BE2C (cell line): ENCODE measurements at regions not wholly inside any gene's neighbourhood (a gene's known extent, or its start where the extent isn't known, plus 50 kb on each side); places are given as distances from the start of the nearest gene placed in this dataset.

Experiments
- DNase-seq: peaks from one replicate; pipeline ENCODE4 v3.0.0-alpha.2; 2020
- H3K27me3 ChIP-seq: fragments of 250-450 bp; sonication (Bioruptor Pico); 2 replicates; pipeline ENCODE4 v1.5.1; 2020; ENCODE audit warnings: mild to moderate bottlenecking
- H3K36me3 ChIP-seq: fragments of 250-450 bp; sonication (Bioruptor Pico); 2 replicates; pipeline ENCODE4 v1.5.1; 2020; ENCODE audit warnings: mild to moderate bottlenecking
- H3K4me1 ChIP-seq: fragments of 250-450 bp; sonication (Bioruptor Pico); 2 replicates; pipeline ENCODE4 v1.5.1; 2020
- H3K4me3 ChIP-seq: 2 replicates; pipeline ENCODE4 v1.5.1; 2011; ENCODE audit warnings: low read depth, low read length
- H3K9me3 ChIP-seq: fragments of 250-450 bp; sonication (Bioruptor Pico); 2 replicates; pipeline ENCODE4 v1.5.1; 2020
- TF ChIP-seq, protein P1 (sequence below): IDR thresholded peaks from 2 replicates; pipeline ENCODE4 v1.5.1; 2012; ENCODE audit warnings: mild to moderate bottlenecking, low read depth, low read length

DNA sequence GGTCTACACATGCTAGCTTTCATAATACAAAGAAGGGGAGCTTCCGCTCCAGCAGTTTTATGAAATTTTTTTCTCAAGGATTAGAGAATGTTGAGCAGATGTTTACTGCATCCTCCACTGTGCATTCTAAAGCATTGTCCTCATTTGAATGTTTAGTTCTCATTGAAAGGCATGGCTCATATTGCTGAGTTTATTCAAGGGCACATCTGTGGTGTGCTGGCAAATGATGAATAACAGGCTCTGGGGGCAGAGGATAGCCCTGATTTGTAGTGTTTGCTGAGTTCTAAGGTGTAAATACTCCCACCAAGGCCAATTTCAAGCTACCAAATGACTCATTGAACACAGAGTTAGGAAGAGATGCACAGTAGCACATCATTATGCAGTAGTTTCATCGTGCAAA, 303.2 kb upstream of the FAM78B start:
- Histone ChIP-seq H3K36me3 (no peaks in the 10 kb centered on the region), H3K4me1 (no peaks in the 10 kb centered on the region), H3K27me3 (no peaks in the 10 kb centered on the region), H3K4me3 (no peak overlapping the region), H3K9me3 (no peaks in the 10 kb centered on the region)
- TF ChIP-seq, protein P1, sequence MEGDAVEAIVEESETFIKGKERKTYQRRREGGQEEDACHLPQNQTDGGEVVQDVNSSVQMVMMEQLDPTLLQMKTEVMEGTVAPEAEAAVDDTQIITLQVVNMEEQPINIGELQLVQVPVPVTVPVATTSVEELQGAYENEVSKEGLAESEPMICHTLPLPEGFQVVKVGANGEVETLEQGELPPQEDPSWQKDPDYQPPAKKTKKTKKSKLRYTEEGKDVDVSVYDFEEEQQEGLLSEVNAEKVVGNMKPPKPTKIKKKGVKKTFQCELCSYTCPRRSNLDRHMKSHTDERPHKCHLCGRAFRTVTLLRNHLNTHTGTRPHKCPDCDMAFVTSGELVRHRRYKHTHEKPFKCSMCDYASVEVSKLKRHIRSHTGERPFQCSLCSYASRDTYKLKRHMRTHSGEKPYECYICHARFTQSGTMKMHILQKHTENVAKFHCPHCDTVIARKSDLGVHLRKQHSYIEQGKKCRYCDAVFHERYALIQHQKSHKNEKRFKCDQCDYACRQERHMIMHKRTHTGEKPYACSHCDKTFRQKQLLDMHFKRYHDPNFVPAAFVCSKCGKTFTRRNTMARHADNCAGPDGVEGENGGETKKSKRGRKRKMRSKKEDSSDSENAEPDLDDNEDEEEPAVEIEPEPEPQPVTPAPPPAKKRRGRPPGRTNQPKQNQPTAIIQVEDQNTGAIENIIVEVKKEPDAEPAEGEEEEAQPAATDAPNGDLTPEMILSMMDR, result no peak
- DNase-seq, result no peak

DNA sequence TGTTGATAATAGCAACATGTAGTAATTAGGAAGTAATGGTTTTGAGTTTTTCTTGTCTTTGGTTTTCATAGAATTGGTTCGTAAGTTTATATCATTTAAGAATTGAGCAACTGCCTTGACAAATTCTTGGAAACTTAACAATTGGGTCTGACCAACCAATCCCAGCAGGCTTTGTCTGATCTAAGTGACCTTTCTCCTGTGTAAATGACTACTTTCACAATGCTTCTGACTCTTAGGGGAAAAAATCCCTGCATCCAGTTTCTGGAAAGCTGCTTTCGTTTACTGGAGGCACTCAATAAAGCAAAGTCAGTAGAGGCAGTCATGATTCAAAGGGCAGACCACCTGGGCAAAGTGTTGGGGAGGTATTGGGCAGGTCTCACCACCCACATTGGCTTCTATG, 303.6 kb upstream of the FAM78B start:
- Histone ChIP-seq H3K4me1 (no peaks in the 10 kb centered on the region), H3K4me3 (no peak overlapping the region), H3K36me3 (no peaks in the 10 kb centered on the region), H3K27me3 (no peaks in the 10 kb centered on the region), H3K9me3 (no peaks in the 10 kb centered on the region)
- TF ChIP-seq, protein P1, result no peak
- no peak for DNase-seq

DNA sequence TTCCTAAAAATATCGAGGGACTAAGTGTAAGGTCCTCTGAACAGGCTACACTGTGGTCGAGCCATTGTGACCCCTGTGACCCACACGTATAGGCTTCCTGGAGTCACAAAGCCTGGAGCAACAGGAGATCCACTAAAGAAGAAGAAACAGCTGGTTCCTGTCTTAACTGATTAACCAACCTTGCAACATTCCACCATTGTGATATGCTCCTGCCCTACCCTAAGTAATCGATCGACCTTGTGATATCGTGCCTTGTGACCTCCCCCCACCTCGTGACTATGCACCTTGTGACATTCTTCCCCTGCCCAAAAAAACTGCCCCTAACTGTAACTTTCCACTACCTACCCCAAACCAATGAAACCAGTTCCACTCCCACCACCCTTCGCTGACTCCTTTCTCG, 304.6 kb upstream of the FAM78B start:
- TF ChIP-seq, protein P1, result no peak
- Histone ChIP-seq H3K4me3 (no peak overlapping the region), H3K4me1 (no peaks in the 10 kb centered on the region), H3K27me3 (peaks cover 3% of the 10 kb centered on the region; the same call in 1 of the 2 replicates), H3K36me3 (no peaks in the 10 kb centered on the region), H3K9me3 (no peaks in the 10 kb centered on the region)
- DNase-seq, result no peak

DNA sequence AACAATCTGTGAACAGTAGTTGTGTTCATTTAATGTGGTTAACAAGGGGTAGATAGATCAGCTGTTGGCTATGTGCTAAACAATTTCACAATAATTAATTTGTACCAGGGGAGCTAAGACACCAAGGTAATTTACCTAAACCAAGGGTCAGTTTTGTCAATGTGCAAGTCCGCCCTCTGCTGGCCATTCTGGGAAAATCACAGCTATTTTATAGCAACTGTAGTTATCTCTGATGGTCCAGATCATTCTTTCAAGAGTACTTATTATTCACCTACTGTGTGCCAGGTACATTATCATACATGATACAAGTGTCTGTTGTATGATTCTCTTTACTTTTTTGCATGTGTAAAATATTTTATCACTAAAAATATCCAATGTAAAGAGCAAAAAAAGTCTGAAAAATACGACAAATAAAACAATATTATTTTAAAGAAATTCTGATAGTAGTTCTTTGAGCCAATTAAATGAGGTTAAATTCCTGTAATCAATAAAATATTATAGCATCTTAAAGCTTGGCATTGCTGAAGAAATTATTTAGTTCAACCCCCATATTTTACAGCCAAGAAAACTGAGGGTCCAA, 312.3 kb upstream of the FAM78B start:
- DNase-seq, result peak; percentile 57
- H3K4me1 ChIP-seq, result no peaks in the 10 kb centered on the region
- no peaks in the 10 kb centered on the region for H3K36me3 ChIP-seq
- no peaks in the 10 kb centered on the region for H3K9me3 ChIP-seq
- peaks cover 23% of the 10 kb centered on the region for H3K27me3 ChIP-seq
- TF ChIP-seq, protein P1, result peak; percentile 77
- H3K4me3 ChIP-seq, result no peak overlapping the region

DNA sequence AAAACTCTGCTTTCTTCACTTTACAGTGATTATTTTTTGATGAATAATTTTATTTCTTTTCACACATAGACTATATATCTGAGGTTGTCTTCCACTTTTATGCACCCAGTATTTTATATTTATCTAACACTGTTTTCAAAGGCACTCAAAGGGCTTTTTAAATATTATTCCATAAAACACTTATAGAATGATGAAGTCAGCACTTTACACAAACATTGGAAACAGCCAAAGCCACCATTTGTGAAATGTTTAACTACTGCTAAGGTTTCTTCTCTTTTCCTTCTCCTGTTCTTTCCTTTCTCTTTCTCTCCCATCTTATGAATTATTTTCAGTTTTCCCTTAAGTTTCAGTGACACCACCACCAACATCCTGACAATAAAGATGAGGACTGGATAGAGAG, 317.7 kb upstream of the FAM78B start:
- no peak for DNase-seq
- H3K27me3 ChIP-seq, result peaks cover 19% of the 10 kb centered on the region
- no peak overlapping the region for H3K4me3 ChIP-seq
- H3K36me3 ChIP-seq, result no peaks in the 10 kb centered on the region
- no peaks in the 10 kb centered on the region for H3K4me1 ChIP-seq
- TF ChIP-seq, protein P1, result no peak
- no peaks in the 10 kb centered on the region for H3K9me3 ChIP-seq

DNA sequence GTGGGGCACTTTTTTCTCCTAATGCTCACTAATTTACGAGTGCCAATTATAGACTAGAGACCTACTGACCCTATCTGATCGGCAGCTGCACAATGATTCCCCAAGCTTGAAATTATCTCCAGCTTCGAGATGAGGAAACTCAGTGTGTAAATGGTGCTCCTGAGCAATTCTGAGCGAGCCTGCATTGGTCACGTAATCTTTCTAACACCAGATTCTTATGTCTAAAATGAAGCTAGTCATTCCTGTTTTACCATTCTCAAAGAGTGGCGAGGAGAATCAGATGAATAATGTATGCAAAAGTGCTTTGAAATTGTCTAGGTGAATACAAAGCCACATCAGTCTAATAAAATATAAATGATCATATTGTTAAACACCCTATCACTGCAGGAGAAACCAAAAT, 318.1 kb upstream of the FAM78B start:
- no peaks in the 10 kb centered on the region for H3K4me1 ChIP-seq
- peaks cover 19% of the 10 kb centered on the region for H3K27me3 ChIP-seq
- no peaks in the 10 kb centered on the region for H3K36me3 ChIP-seq
- no peak for DNase-seq
- TF ChIP-seq, protein P1, result no peak
- H3K4me3 ChIP-seq, result no peak overlapping the region
- H3K9me3 ChIP-seq, result no peaks in the 10 kb centered on the region
